ENCODE measurements at regions not wholly inside any gene's neighbourhood (a gene's known extent, or its start where the extent isn't known, plus 50 kb on each side); places are given as distances from the start of the nearest gene placed in this dataset.

DNA sequence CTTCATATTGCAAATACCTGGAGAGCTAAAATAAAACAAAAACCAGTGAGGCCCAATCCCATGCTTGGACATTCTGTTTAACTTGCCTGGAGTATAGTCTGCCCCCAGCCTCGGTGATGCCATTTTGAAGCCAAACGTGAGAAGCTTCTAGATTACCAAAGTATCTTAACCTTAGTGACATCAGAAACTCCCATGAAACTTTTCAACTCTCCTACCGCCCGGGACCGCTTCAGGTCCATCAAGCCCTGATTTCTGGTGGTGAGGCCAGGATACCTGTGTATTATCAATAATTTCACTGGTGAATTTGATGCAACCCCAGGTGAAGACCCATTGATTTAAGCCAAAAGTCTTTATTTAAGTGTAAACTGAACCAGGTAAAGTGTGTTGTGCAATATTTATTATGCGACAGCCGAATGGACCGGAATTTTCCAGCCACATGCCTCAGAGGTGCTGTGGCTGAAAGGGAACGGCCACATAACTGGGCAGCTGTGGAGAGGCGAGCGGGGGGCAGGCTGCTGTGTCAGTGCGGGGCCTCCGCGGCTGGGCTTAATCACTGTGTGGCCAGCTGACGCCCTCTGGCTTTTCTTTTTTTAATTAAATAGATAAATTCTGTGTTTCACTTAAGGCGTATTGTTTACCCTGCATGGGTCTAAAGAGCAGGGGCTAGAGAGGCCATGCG lies 385.5 kb upstream of the B3GAT1 start:
- DNase-seq (ENCODE audit: low spot score): no peak

DNA sequence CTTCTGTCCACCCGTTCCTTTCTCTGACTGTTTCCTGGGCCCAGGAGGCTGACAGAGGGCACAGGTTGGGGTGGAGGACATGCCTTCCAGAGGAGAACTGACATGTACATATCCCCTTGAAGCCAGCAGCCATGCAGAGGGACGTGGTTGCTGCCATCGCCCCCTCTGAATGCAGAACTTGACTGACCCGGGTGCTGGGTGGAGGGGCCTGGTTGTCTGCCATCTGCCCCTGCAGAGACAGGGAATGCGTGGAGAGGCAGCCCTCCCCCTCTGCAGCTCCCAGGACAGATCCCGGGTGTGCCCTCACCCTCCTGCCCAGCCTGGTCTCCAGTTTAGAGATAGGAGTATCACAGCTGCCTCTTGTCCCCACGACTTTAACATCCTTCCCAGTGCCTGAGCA lies 383.0 kb upstream of the B3GAT1 start:
- DNase-seq (ENCODE audit: low spot score): no peak

DNA sequence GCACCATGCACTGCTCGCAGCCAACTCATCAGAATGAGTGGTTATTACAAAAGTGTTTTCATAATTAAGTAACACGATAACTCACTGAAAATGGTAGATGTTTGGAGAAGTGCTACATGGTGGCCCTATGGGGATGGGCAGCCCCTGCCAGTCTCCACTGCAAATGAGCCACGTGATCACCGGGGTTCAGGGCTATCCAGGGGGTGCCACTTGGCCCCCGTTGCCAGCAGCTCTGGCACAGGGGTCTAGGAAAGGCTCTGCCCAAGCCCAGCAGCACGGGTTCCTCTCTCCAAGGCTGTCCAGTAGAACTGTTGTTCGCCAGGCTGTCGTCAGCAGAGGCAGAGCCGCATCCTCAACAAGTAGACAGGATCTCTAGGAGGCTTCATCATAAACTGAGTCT lies 382.1 kb upstream of the B3GAT1 start:
- no peak for DNase-seq (ENCODE audit: low spot score)

DNA sequence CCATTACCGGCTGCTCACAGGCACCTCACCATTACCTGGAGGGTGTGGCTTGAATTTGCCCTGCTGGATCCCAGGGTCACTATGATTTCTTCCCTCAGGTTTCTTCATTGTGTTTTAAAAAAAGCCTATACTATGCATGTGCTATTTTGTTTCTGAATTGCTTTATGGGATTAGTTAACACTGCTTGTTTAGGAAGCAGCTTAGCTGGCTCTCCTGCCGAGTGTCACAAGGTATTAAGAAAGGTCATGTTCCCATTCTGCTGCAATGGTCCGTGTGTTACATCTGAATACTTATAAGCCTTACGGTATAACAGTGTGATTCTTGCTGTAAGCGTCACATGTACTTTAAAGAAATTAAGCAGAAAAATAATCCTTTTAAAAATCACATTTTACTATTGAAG lies 380.6 kb upstream of the B3GAT1 start:
- DNase-seq (ENCODE audit: low spot score): no peak

DNA sequence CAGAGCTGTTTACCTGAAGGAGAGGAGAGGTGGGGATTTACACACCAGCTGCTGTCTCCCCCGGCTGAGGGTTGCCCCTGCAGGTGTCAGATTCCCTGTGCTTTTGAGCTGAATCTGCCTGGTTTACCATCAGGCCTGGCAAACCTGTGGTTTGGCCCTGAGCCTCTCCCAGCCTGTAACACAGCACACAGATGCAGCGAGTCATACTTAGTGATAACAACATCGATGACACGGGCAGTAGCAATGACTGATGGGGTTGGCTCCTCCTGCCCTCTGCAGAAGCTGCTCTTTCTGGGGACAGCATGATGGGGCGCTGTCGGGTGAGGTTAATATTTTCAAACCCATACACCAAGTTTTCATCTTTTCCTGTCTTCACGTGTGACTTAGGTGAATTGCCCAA lies 380.0 kb upstream of the B3GAT1 start:
- no peak for DNase-seq (ENCODE audit: low spot score)

DNA sequence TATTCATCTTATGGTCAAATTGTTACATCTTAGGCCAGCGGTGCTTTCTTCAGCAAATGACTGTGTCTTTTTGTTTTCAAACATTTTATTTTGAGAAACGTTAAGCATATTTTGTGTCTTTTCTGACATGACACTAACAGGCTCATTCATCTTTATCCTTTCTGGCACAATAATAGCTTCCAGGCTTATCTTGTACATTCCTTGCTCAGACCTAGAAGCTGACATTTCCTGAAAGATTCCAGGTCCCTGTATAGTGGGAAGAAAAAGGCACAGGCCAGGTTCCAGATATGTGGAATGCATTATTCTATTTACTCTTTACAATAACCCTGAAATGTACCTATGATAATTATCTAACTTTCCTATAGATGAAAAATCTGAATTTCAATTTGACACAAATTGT lies 379.1 kb upstream of the B3GAT1 start:
- no peak for DNase-seq (ENCODE audit: low spot score)

DNA sequence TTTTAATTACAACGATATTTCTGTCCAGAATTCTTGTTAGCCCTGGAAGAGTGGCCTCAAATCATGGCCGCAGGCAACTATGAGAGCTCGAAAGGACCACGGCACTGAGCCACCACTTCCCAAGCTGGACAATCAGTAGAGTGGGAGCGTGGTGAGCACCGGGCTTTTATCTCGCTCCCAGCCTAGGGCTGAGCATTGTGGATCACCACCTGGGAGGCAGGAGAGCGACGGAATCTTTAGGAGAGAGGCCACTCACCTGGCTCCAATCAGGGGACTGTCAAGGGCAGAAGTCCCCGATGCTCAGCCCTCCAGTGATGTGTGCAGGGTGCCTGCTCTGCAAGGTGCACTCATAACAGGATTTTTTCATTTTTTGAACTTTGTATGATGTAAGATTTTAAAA lies 377.1 kb upstream of the B3GAT1 start:
- DNase-seq (ENCODE audit: low spot score): no peak

DNA sequence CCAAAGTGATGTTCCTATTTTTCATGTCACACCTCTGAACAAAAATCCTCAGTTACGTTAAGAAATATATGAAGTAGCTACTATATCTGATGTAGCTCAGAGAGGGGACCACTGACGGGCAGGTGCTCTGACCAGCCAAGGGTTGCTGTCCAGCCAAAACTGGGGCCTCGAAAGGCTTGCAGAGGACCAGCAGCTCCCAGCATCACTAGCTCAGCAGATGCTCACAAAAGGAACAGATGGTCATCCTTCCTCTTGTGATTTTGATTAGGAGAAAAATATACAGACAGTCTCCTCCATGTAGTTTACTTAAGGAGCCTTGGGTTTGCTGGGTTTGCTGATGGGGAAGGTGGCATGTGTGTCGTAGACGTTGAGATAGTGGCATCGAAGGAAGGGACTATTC lies 374.6 kb upstream of the B3GAT1 start:
- no peak for DNase-seq (ENCODE audit: low spot score)

DNA sequence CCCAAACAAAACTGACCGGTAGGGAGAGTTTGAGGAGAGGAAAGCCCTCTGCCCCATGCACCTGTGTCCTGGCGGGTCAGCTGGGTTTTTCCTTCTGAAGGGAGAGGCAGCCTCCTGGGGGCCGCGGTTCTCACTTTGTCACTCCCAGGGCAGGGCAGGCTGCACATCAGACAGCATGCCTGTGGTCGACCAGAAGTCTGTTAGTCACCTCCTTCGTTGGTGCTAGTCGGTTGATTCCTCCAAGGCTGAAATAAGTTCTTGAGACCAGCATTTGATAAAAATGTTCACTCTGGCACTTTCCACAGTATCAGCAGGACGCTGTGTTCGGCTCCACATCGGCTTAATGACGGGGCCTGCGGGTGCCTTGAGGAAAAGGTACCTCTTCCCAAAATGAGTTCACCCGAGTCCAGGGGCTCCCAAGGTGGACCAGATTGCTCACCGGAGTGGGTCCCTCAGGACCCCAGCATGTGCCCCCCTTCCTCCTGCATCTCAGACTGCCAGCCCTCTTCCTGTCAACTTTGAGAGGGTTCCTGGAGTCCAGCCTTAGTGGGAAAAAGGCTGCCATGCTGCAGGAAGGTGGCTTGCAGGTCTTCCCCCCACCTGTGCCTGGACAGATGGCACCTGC lies 373.7 kb upstream of the B3GAT1 start:
- no peak for DNase-seq (ENCODE audit: low spot score)

DNA sequence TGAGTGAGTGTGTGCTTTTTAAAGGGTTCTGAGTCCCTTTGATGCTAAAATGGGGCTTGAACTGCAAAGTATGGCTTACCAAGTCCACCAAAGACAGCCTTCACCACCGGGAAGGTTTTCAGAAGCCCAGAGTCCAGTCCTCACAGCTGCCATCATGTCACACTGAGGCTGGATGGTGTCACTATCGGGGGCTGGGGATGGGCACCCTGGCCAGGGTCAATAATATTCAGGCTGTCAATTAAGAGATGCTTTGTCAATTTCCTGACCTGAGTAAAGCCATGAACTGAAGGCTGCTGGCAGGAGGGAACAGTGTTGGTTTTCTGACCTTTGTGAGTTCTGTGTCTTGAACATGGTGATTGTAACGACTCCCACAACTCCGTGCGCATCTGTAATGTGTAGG lies 373.0 kb upstream of the B3GAT1 start:
- DNase-seq (ENCODE audit: low spot score): no peak

DNA sequence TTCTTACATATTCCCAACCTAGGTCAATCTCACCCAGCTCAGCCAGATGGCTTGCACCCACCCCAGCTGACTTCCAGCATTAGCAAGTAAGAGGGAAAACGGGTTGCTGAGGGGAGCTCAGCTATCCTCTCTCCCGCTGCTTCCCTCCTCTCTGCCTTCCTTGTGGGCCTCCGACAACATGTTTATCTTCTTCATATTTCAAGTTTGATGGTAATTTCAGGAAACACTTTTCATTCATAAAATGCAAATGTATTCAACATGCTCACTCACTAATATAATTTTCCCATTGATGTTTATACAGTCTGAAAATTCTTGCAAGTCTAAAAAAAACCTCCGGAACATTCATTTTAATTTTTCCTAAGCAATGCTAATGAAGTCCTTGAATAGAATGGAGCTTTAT lies 372.5 kb upstream of the B3GAT1 start:
- no peak for DNase-seq (ENCODE audit: low spot score)

DNA sequence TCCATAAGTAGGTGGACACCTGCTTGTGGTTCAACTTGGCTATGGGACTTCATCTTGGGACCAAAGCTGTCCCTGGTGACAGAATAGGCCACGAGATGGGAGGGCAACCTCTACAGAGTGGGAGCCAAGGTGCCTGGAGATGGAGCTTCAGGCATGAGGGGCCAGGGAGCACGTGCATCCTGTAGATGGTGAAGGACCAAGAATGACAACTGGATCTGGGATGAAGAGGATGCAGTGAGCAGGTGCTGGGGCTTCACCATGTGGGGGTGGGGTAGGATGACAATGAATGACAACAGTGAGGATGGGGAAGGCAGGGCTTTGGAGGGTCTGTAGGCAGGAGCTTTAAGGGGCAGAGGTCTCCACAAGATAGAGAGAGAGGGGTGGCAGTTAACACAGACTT lies 372.0 kb upstream of the B3GAT1 start:
- no peak for DNase-seq (ENCODE audit: low spot score)

DNA sequence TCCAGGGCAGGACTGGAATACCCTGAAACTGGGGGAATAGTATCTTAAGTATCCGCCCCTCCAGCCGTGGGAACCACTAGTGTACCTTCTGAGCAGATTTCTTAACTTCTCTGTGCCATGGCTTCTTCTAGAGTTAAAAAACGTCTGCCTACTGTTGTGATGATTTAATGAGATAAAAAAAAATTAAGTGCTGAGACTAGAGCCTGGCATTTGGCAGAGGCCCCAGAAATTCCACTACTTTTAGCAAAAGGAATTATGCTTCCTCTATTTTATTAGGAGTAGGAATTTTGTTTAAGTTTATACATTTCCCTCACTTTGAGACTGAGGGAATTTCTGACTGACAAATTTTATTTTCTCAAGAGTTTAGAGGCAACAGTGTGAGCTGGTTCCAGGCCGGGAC lies 371.2 kb upstream of the B3GAT1 start:
- DNase-seq (ENCODE audit: low spot score): no peak

DNA sequence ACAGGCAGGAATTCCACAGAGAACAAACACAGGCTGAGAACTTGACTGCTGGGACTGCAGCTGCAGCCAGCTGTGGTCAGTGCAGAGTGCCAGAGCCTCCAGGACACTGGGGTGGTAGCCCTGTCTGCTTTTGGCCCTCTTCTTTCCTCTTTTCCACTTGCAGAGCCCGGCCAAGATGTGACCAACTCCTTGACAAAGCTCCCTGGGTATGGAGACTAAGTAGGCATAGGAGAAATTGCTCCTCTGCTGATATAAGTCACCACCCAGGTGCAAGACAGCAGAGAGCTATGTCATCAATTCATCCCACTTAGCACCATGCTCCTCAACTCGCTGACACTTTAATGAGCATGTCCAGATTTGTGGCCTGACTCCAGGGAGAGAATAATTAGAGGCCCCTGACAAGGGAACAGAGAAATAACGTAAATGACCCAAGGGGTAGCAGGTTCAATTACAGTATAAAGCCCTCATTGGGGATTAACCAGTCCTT lies 369.4 kb upstream of the B3GAT1 start:
- DNase-seq (ENCODE audit: low spot score): no peak

DNA sequence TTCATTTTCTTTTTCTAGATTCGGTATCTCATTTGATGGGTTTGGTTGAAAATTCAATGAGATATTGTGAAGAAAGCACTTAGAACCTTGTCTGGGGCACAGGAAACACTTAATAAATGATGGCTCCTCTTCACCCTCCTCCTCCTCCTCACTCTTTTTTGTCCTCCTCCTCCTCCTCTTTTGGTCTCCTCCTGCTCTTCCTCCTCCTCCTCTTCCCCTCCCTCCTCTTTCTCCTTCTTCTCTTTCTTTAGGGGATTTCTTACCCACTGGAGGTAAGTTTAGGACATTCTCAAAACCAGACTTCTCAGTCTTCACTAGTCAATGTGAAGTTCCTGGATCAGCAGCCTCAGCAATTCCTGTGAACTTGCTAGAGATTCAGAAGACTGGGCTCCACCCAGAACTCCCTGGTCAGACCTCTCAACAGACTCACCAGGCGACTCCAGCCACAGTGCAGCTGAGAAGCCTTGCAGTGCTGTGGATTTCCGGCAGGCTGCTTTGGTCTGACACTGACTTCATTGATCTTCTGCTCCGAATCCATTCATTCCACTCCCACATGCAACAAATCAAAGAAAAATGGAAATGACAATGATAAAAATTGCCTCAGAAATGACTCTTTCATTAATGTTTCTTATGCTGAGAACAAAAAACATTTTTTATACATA lies 368.6 kb upstream of the B3GAT1 start:
- DNase-seq (ENCODE audit: low spot score): no peak

DNA sequence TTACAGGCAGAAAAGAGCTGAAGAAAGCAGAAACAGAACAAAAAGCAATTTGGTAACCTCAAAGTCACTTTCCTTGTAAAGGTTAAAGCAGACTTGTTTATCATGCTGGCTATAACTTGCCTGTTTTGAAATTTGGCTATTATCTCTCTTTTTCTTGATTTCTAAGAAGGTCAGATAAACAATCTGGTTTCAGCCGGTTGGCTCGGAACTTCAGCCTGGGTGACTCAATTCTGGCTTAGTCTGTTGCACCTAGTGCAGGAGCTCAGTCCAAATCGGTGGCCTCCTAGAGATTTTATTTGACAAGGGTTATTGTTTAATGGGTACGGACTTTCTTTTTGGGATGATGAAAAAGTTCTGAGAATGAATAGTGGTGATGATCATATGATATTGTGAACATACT lies 367.1 kb upstream of the B3GAT1 start:
- DNase-seq (ENCODE audit: low spot score): no peak

DNA sequence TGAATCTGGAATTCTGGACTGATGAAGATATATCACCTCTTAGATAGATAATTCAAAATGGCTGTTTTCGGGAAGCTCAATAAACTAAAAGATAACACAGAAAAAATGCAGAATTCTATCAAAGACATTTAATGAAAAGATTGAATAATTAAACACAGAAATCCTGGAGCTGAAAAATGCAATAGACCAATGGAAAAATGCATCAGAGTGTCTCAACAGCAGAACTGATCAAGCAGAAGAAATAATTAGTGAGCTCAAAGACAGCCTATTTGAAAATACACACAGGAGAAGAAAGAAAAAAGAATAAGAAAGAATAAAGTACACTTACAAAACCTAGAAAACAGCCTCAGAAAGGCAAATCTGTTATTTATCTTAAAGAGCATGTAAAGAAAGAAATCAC lies 356.4 kb upstream of the B3GAT1 start:
- no peak for DNase-seq (ENCODE audit: low spot score)

DNA sequence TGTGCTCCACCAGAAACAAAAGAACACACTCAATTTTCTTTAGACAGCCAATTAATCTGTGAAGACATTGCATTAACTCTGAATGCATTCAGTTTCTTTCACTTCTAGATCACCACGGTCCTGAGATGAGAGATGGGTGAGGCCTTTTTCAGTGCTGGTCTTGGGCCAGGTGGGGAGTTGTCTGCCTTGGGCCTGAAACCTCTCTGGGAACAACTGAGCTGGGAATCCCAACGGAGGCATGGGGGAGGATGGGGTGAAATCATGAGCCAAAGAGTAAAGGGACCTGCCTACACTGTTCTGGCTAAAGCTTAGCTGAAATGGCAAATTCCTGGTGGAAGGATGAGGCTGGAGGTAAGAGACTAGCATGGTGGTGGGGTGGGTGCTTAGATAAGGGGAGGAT lies 353.5 kb upstream of the B3GAT1 start:
- DNase-seq (ENCODE audit: low spot score): no peak

DNA sequence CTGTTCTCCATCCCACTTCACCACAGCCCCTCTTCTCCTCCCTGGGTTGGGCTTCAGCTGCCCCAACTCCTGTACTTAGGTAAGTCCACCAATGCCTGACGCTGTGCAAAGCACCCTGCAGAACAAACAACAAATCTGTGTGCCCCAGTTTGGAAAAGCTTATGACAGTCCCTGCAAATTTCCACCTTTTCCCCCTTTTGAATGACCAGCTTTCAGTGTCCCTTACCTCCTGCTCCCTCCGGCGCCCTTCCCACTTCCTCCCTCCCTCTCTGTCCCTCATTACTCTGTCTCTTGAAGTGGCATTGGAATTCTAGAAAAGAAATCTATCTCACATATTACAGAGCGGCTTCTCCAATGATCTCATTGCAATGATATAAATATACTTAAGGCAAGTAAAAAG lies 352.9 kb upstream of the B3GAT1 start:
- no peak for DNase-seq (ENCODE audit: low spot score)

DNA sequence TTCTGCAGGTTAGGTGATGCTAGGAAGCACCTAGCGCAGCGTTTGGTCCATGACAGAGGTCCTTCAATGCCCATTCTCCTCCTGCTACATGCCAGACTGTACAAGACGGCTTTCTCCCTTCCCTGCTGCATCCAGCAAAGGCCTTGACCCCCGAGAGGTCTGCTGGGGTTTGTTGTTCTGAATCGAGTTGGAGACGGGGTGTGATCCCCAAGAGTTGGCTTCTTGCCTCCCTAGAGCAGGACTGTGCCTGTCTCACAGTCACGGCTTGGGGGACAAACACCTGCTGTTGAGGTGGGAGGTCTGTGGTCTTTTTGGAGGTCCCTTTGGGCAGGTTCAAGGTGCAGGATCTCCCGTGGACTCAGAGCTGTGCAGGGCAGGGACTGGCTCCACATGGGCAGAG lies 352.3 kb upstream of the B3GAT1 start:
- DNase-seq (ENCODE audit: low spot score): no peak

DNA sequence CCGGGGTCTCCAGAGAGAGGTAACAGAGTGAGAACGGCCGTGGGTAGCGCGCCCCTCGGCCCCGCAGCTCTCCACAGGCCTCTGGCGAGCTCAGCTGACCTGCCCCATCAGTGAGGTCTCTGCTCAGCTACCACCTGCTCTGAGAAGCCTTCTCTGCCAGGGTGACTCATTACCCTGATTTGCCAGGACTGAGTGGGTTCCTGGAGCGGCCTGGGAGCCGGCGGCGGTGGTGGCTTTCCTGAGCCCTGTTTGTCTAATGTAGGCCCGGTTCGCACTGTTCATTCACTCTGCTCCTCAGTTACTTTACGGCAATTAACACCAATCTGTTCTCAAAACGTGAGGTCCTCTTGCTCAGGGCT lies 351.0 kb upstream of the B3GAT1 start:
- no peak for DNase-seq (ENCODE audit: low spot score)

DNA sequence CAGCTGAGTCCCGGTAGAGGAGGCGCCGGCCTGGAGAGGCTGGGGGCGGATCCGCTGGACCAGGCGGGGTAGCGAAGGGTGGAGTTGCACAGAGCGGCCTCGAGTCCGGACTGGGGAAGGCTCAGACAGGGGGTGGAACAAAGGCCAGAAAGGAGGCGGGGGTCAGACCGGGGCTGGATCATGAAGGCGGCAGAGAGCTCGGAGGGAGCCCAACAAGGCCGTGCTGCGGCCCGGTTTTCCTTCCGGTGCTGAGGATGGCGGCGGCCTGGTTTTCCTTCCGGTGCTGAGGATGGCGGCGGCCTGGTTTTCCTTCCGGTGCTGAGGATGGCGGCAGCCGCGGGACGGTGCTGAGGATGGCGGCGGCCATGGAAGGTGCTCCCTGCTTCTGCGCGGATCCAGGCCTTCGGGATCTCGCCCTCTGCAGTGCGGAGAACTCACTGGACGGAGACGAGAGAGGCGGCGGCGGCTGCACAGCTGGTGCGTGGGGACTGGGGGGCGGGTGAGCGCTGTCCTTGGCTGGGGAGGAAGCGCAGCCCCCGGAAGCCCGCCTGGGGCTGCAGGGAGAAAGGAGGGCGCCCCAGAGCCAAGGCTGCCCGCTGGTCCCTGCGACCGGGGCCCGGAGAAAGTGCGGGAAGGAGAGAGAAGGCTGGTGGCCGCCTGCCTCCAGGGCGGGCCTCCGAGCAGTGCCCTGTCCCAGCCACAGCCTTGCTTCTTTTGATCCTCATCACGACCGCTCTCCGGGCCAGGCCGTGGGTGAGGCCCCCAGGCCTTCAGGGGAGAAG lies 350.4 kb upstream of the B3GAT1 start:
- DNase-seq (ENCODE audit: low spot score): peak; percentile 55

DNA sequence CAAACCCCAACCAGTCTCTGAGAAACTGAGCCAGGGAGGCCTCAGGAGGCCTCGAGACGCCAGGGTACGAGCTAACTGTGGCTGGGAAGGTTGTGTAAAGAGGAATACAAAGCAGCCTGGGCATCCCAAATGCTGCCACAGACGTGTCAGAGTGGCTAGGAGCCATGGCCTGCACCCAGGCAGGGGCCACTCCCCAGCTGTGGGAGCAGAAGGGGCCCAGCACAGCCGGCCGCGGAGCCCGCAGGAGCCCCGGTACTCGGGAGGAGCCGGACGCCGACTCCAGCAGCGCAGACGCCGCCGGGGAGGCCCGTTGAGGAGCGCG lies 349.8 kb upstream of the B3GAT1 start:
- DNase-seq (ENCODE audit: low spot score): no peak
